A549 (cell line): ENCODE measurements at regions not wholly inside any gene's neighbourhood (a gene's known extent, or its start where the extent isn't known, plus 50 kb on each side); places are given as distances from the start of the nearest gene placed in this dataset.
"Not testable (repeated sequence)": the region's sequence is repeated elsewhere in the genome, so short reads cannot be mapped to it uniquely, and the experiment has no call there.

Experiments
- ATAC-seq, 2 experiments: fragments of 200-7000 bp in 1 of 2; fragments of >200 bp in 1 of 2; cut with Nextera tagmentation in 1 of 2; cut with Tn5 transposase in 1 of 2; 3 replicates each; pipeline versions ENCODE4 v1.8.0 to v1.9.1; 2018 to 2020; ENCODE audit warnings: mild to moderate bottlenecking in 1 of 2, moderate library complexity in 1 of 2
- CTCF ChIA-PET: fragments of 300-600 bp; sonication (Branson Sonifier 250); formaldehyde crosslinking; extraction: SDS; loops from one replicate; lab custom pipeline; 2021; ENCODE audit warnings: antibody characterized with exemption, inconsistent platforms; lab: Yijun Ruan, JAX
- POLR2A ChIA-PET: fragments of 350-600 bp; formaldehyde crosslinking; extraction: SDS; loops from one replicate; lab custom pipeline; 2021; ENCODE audit warnings: antibody characterized with exemption, inconsistent platforms; lab: Yijun Ruan, JAX
- DNase-seq, 2 experiments: peaks; one replicate each; pipeline versions ENCODE4 v3.0.0 to v3.0.0-alpha.2; 2011 to 2016; ENCODE audit warnings: low read depth in 1 of 2, low spot score in 1 of 2
- FAIRE-seq: peaks from 2 replicates; lab custom pipeline; 2011; peaks lifted over from hg19 to GRCh38; lab: Jason Lieb, UNC
- H3K27ac ChIP-seq, 2 experiments: fragments of >200 bp; sonication (Bioruptor Twin); formaldehyde crosslinking; 3 replicates each; pipeline ENCODE4 v1.5.1; 2016 to 2017
- H3K4me1 ChIP-seq: fragments of >200 bp; sonication (Bioruptor Twin); formaldehyde crosslinking; 3 replicates; pipeline ENCODE4 v1.6.1; 2016
- H3K4me2 ChIP-seq: fragments of >200 bp; sonication (Bioruptor Twin); formaldehyde crosslinking; 3 replicates; pipeline ENCODE4 v1.6.1; 2016
- H3K4me3 ChIP-seq: fragments of >200 bp; sonication (Bioruptor Twin); formaldehyde crosslinking; 3 replicates; pipeline ENCODE4 v1.5.1; 2016
- H3K9me3 ChIP-seq: fragments of >200 bp; sonication (Bioruptor Twin); formaldehyde crosslinking; 3 replicates; pipeline ENCODE4 v1.6.1; 2016
- BHLHE40 ChIP-seq: IDR thresholded peaks from 2 replicates; pipeline ENCODE4 v1.6.1; 2012; ENCODE audit warnings: low read depth, low read length, inconsistent platforms
- CEBPB ChIP-seq, 2 experiments: fragments of >200 bp in 1 of 2; sonication (Bioruptor Twin) in 1 of 2; formaldehyde crosslinking in 1 of 2; IDR thresholded peaks; 2 replicates each; pipeline ENCODE4 v1.6.1; 2012 to 2016
- CHD2 ChIP-seq: fragments of 150-350 bp; IDR thresholded peaks from 2 replicates; pipeline ENCODE4 v1.6.1; 2014; ENCODE audit warnings: low read length; ENCODE audit not compliant: partially characterized antibody
- CHD4 ChIP-seq: fragments of 200-600 bp; sonication (generic); IDR thresholded peaks from 2 replicates; pipeline ENCODE4 v1.6.1; 2016; ENCODE audit warnings: antibody characterized with exemption, mild to moderate bottlenecking, borderline replicate concordance
- EHMT2 ChIP-seq: fragments of 200-600 bp; sonication (generic); IDR thresholded peaks from 2 replicates; pipeline ENCODE4 v1.6.1; 2016; ENCODE audit warnings: antibody characterized with exemption, low read depth, mild to moderate bottlenecking, moderate library complexity
- FOXS1 ChIP-seq: fragments of 250-450 bp; sonication (Bioruptor Pico); IDR thresholded peaks from 2 replicates; pipeline ENCODE4 v1.5.0; 2020; ENCODE audit warnings: mild to moderate bottlenecking, moderate library complexity
- HOXB13 ChIP-seq: fragments of 250-450 bp; sonication (Bioruptor Pico); IDR thresholded peaks from 2 replicates; pipeline ENCODE4 v1.5.0; 2020; ENCODE audit warnings: low read depth, mild to moderate bottlenecking, moderate library complexity
- JUNB ChIP-seq: fragments of >200 bp; sonication (Bioruptor Twin); formaldehyde crosslinking; IDR thresholded peaks from 2 replicates; pipeline ENCODE4 v1.6.1; 2016
- NFE2L2 ChIP-seq: fragments of 150-350 bp; conservative IDR thresholded peaks from 2 replicates; pipeline ENCODE4 v1.6.1; 2014; ENCODE audit warnings: low read length
- RAD21 ChIP-seq, 2 experiments: fragments of >200 bp in 1 of 2; sonication (Bioruptor Twin) in 1 of 2; formaldehyde crosslinking in 1 of 2; IDR thresholded peaks in 1 of 2; conservative IDR thresholded peaks in 1 of 2; 2 replicates in 1 of 2; 3 replicates in 1 of 2; pipeline ENCODE4 v1.6.1; 2012 to 2018; ENCODE audit warnings: inconsistent platforms in 1 of 2
- RARB ChIP-seq: fragments of 250-450 bp; sonication (Bioruptor Pico); IDR thresholded peaks from 2 replicates; pipeline ENCODE4 v1.8.0; 2021; ENCODE audit warnings: mild to moderate bottlenecking, moderate library complexity
- RFX5 ChIP-seq: fragments of 450-650 bp; IDR thresholded peaks from 2 replicates; pipeline ENCODE4 v1.7.1; 2014; ENCODE audit warnings: antibody characterized with exemption, mild to moderate bottlenecking, moderate library complexity
- WGBS: methylation state at CpG from one replicate; pipeline ENCODE4 v1.1.6; 2017; ENCODE audit errors: missing lambda C conversion rate; 5-methylcytosine and 5-hydroxymethylcytosine counted together
- TF ChIP-seq, protein P1 (sequence below): fragments of 200-600 bp; sonication (generic); IDR thresholded peaks from 2 replicates; pipeline ENCODE4 v1.6.1; 2016; ENCODE audit warnings: antibody characterized with exemption, mild to moderate bottlenecking, moderate library complexity
- TF ChIP-seq, protein P2 (sequence below): IDR thresholded peaks from 2 replicates; pipeline ENCODE4 v1.6.1; 2012
- TF ChIP-seq, protein P3 (sequence below): IDR thresholded peaks from 2 replicates; pipeline ENCODE4 v1.6.1; 2012
- TF ChIP-seq, protein P4 (sequence below): fragments of 250-450 bp; sonication (Bioruptor Pico); IDR thresholded peaks from 2 replicates; pipeline ENCODE4 v1.5.0; 2020; ENCODE audit warnings: low read depth, mild to moderate bottlenecking, moderate library complexity

DNA sequence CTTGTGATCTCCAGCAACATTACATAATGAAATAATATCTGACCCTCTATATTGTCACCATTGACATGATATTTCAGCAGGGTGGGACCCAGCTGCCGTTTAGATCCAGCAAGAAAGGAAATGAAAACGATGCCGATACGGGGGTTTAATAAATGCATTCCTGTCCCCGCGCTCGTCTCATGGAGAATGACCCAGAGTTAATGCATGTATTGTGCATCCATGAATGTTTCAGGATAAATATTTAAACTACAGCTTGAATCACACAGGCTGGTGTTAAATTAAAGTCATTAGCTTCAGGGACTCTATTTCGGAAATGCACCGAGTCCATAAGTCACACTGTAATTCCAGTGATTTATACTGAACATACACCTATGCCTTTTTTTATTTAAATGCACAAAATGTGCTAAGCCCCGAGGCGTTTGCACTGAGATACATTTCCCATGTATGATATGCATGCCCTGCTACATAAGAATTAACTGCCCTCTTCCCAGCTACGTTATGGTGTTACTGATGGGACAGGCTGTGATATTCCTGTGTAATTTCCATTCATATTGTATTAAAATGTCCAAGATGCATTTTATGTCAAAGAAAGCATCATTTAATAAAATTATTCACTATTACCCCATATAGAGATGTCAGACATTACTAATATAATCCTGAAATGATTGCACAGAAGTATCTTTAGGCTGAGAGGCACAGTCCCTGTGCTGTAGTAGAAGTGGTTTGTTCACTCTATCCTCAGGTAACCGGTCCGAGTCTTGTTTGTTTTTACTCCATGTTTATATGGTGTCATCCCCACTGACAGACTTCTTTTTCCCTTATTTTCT, 109.3 kb upstream of the ZNF516 start:
- TF ChIP-seq FOXS1 (CRISPR knock-in tag) (no peak), BHLHE40 (no peak), CEBPB (IDR thresholded peaks at IDR 0.05) (no peak), RFX5 (no peak), RARB (CRISPR knock-in tag) (no peak), NFE2L2 (no peak), RAD21 (conservative IDR thresholded peaks at IDR 0.05 in 1 of 2, IDR thresholded peaks at IDR 0.05 in 1 of 2) (no peak), HOXB13 (no peak)
- TF ChIP-seq, protein P1, sequence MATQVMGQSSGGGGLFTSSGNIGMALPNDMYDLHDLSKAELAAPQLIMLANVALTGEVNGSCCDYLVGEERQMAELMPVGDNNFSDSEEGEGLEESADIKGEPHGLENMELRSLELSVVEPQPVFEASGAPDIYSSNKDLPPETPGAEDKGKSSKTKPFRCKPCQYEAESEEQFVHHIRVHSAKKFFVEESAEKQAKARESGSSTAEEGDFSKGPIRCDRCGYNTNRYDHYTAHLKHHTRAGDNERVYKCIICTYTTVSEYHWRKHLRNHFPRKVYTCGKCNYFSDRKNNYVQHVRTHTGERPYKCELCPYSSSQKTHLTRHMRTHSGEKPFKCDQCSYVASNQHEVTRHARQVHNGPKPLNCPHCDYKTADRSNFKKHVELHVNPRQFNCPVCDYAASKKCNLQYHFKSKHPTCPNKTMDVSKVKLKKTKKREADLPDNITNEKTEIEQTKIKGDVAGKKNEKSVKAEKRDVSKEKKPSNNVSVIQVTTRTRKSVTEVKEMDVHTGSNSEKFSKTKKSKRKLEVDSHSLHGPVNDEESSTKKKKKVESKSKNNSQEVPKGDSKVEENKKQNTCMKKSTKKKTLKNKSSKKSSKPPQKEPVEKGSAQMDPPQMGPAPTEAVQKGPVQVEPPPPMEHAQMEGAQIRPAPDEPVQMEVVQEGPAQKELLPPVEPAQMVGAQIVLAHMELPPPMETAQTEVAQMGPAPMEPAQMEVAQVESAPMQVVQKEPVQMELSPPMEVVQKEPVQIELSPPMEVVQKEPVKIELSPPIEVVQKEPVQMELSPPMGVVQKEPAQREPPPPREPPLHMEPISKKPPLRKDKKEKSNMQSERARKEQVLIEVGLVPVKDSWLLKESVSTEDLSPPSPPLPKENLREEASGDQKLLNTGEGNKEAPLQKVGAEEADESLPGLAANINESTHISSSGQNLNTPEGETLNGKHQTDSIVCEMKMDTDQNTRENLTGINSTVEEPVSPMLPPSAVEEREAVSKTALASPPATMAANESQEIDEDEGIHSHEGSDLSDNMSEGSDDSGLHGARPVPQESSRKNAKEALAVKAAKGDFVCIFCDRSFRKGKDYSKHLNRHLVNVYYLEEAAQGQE = no peak
- TF ChIP-seq, protein P2, sequence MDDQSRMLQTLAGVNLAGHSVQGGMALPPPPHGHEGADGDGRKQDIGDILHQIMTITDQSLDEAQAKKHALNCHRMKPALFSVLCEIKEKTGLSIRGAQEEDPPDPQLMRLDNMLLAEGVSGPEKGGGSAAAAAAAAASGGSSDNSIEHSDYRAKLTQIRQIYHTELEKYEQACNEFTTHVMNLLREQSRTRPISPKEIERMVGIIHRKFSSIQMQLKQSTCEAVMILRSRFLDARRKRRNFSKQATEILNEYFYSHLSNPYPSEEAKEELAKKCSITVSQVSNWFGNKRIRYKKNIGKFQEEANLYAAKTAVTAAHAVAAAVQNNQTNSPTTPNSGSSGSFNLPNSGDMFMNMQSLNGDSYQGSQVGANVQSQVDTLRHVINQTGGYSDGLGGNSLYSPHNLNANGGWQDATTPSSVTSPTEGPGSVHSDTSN = no peak
- FAIRE-seq (no peak), DNase-seq (no peak), ATAC-seq (no peak)
- POLR2A ChIA-PET = no interaction called here
- Histone ChIP-seq H3K27ac (no peak overlapping the region), H3K4me2 (no peak overlapping the region), H3K9me3 (no peaks in the 10 kb centered on the region), H3K4me1 (no peaks in the 10 kb centered on the region), H3K4me3 (no peak overlapping the region)
- CTCF ChIA-PET = no interaction called here
- WGBS = 41% methylated on average over 14 of the region's 14 CpGs

DNA sequence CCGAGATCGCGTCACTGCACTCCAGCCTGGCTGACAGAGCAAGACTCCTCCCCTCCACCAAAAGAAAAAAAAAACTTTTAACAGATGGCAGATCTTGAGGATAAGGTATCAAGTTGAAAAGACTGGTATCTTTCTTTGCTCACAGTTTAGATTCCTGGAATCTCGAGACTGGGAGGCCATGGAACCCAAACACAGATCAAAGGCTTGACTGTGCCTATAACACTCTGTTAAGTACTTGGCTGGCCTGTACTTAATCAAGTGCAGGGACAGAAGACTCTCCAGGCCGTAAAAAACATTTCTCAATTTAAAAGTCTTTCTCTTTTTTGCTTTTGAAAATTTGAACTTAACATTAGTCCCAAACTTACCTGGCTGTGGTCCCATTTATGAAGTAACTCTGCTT, 107.1 kb upstream of the ZNF516 start:
- H3K4me2 ChIP-seq = no peak overlapping the region

DNA sequence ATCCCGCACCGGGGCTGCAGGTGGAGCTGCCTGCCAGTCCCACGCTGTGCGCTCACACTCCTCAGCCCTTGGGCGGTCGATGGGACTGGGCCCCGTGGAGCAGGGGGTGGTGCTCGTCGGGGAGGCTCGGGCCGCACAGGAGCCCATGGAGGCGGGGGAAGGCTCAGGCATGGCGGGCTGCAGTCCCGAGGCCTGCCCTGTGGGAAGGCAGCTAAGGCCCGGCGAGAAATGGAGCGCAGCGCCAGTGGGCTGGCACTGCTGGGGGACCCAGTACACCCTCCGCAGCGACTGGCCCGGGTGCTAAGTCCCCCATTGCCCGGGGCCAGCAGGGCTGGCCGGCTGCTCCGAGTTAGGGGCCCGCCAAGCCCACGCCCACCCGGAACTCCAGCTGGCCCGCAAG, 105.0 kb upstream of the ZNF516 start:
- H3K4me2 ChIP-seq = not testable (repeated sequence)

More for the DNA sequence above, 107.1 kb upstream of the ZNF516 start:
- Histone ChIP-seq H3K4me1 (no peaks in the 10 kb centered on the region), H3K4me3 (no peak overlapping the region), H3K9me3 (no peaks in the 10 kb centered on the region), H3K27ac (no peak overlapping the region)
- 77% methylated on average over 5 of the region's 5 CpGs for WGBS
- ChIA-PET CTCF (no interaction called here), POLR2A (no interaction called here)
- ATAC-seq = no peak
- TF ChIP-seq, protein P3, sequence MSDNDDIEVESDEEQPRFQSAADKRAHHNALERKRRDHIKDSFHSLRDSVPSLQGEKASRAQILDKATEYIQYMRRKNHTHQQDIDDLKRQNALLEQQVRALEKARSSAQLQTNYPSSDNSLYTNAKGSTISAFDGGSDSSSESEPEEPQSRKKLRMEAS = no peak
- TF ChIP-seq EHMT2 (no peak), CHD2 (no peak), NFE2L2 (no peak), CHD4 (no peak), JUNB (no peak)
- TF ChIP-seq, protein P4, sequence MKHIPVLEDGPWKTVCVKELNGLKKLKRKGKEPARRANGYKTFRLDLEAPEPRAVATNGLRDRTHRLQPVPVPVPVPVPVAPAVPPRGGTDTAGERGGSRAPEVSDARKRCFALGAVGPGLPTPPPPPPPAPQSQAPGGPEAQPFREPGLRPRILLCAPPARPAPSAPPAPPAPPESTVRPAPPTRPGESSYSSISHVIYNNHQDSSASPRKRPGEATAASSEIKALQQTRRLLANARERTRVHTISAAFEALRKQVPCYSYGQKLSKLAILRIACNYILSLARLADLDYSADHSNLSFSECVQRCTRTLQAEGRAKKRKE = no peak
- no peak for FAIRE-seq
- no peak for DNase-seq

More for the DNA sequence above, 105.0 kb upstream of the ZNF516 start:
- H3K27ac ChIP-seq, H3K4me1 ChIP-seq, ATAC-seq, H3K9me3 ChIP-seq, POLR2A ChIA-PET, CTCF ChIA-PET, FAIRE-seq, DNase-seq, H3K4me3 ChIP-seq: not testable (repeated sequence)
- 26% methylated on average over 6 of the region's 28 CpGs for WGBS
